Endothelial cell of umbilical vein (primary cell): ENCODE measurements at regions not wholly inside any gene's neighbourhood (a gene's known extent, or its start where the extent isn't known, plus 50 kb on each side); places are given as distances from the start of the nearest gene placed in this dataset.

Experiments used
- BruUV-seq: library from RNA; stranded (reverse); fragments of 400-500 nt; replicated peaks from 2 replicates; lab custom pipeline; 2021; lab: Mats Ljungman, UMichigan
- CTCF ChIA-PET: fragments of 300-600, 350-600 bp; sonication (Branson Sonifier 250); formaldehyde crosslinking; loops from one replicate; lab custom pipeline; 2021; ENCODE audit warnings: antibody characterized with exemption, inconsistent platforms; lab: Charles Lee
- POLR2A ChIA-PET: fragments of 300-600, 350-600 bp; sonication (Branson Sonifier 250); formaldehyde crosslinking; loops from one replicate; lab custom pipeline; 2021; ENCODE audit warnings: antibody characterized with exemption, inconsistent platforms; lab: Charles Lee
- DNase-seq: peaks from one replicate; pipeline ENCODE4 v3.0.0-alpha.2; 2011; ENCODE audit warnings: low read depth, low spot score
- FAIRE-seq: peaks from 2 replicates; lab custom pipeline; 2011; peaks lifted over from hg19 to GRCh38; lab: Jason Lieb, UNC
- H2AFZ ChIP-seq: 2 replicates; pipeline ENCODE4 v1.6.0; 2012; ENCODE audit warnings: low read depth, low read length, control low read depth, inconsistent platforms
- H3K27ac ChIP-seq: 2 replicates; pipeline ENCODE4 v1.5.1; 2011; ENCODE audit warnings: low read depth, mild to moderate bottlenecking, control low read depth, low read length, moderate library complexity; ENCODE audit not compliant: insufficient read depth
- H3K27me3 ChIP-seq, 2 experiments: 2 replicates each; pipeline versions ENCODE4 v1.6.0 to v1.6.1; 2011; ENCODE audit warnings: low read length in 2 of 2, mixed read lengths in 1 of 2; ENCODE audit not compliant: control insufficient read depth in 2 of 2, insufficient read depth in 2 of 2
- H3K36me3 ChIP-seq, 2 experiments: 2 replicates in 1 of 2; 3 replicates in 1 of 2; pipeline ENCODE4 v1.5.1; 2011; ENCODE audit warnings: low read length in 2 of 2, mild to moderate bottlenecking in 1 of 2, moderate library complexity in 1 of 2; ENCODE audit not compliant: control insufficient read depth in 2 of 2, insufficient read depth in 2 of 2; ENCODE audit errors: extremely low read depth in 1 of 2
- H3K4me1 ChIP-seq: 3 replicates; pipeline ENCODE4 v1.5.1; 2011; ENCODE audit warnings: mild to moderate bottlenecking, low read length; ENCODE audit not compliant: control insufficient read depth, insufficient read depth; ENCODE audit errors: extremely low read depth
- H3K4me2 ChIP-seq: 2 replicates; pipeline ENCODE4 v1.6.1; 2011; ENCODE audit warnings: low read length, control low read depth, mixed read lengths; ENCODE audit not compliant: insufficient read depth
- H3K4me3 ChIP-seq, 3 experiments: fragments of 200-600 bp in 1 of 3; sonication (generic), shearing (Covaris generic) in 1 of 3; replicated peaks in 1 of 3; 2 replicates each; pipeline ENCODE4 v1.5.1; 2011 to 2016; ENCODE audit warnings: control low read depth in 3 of 3, low read length in 3 of 3, mild to moderate bottlenecking in 2 of 3, inconsistent platforms in 1 of 3, low read depth in 1 of 3, moderate library complexity in 1 of 3; ENCODE audit not compliant: insufficient read depth in 1 of 3
- H3K79me2 ChIP-seq: 2 replicates; pipeline ENCODE4 v1.6.0; 2012; ENCODE audit warnings: low read length, inconsistent platforms; ENCODE audit not compliant: control insufficient read depth, insufficient read depth
- H3K9ac ChIP-seq: replicated peaks from 2 replicates; pipeline ENCODE3; 2011; ENCODE audit warnings: low read length, control low read depth; ENCODE audit not compliant: insufficient read depth; ENCODE audit errors: extremely low read depth
- H3K9me1 ChIP-seq: replicated peaks from 3 replicates; pipeline ENCODE4 v1.6.0; 2011; ENCODE audit warnings: mild to moderate bottlenecking, low read length; ENCODE audit not compliant: control insufficient read depth, insufficient read depth; ENCODE audit errors: extremely low read depth
- H3K9me3 ChIP-seq: replicated peaks from 2 replicates; pipeline ENCODE4 v1.5.1; 2012; ENCODE audit warnings: low read length, inconsistent platforms; ENCODE audit not compliant: control insufficient read depth, insufficient read depth
- H4K20me1 ChIP-seq: replicated peaks from 2 replicates; pipeline ENCODE3; 2011; ENCODE audit warnings: mild to moderate bottlenecking, low read length; ENCODE audit not compliant: control insufficient read depth, insufficient read depth; ENCODE audit errors: extremely low read depth
- EZH2 ChIP-seq: IDR thresholded peaks from 2 replicates; pipeline ENCODE4 v1.6.1; 2012; ENCODE audit warnings: borderline replicate concordance, low read depth, mild to moderate bottlenecking, moderate library complexity, low read length, inconsistent platforms; ENCODE audit not compliant: severe bottlenecking
- FOS ChIP-seq: IDR thresholded peaks from 2 replicates; pipeline ENCODE4 v1.6.1; 2011; ENCODE audit warnings: mild to moderate bottlenecking, low read length, moderate library complexity, borderline replicate concordance; ENCODE audit not compliant: insufficient read depth
- GATA2 ChIP-seq: IDR thresholded peaks from 2 replicates; pipeline ENCODE4 v1.7.0; 2011; ENCODE audit warnings: low read depth, mild to moderate bottlenecking, moderate library complexity, mixed read lengths, low read length; ENCODE audit not compliant: insufficient read length, insufficient read depth
- JUN ChIP-seq: IDR thresholded peaks from 2 replicates; pipeline ENCODE4 v1.6.1; 2011; ENCODE audit warnings: borderline replicate concordance, low read depth; ENCODE audit not compliant: insufficient read length, insufficient read depth
- MAX ChIP-seq: IDR thresholded peaks from 2 replicates; pipeline ENCODE4 v1.6.1; 2011; ENCODE audit not compliant: insufficient read depth, insufficient read length
- MYC ChIP-seq: IDR thresholded peaks from one replicate; pipeline ENCODE4 v1.6.1; 2011; ENCODE audit warnings: mild to moderate bottlenecking, low read depth, low read length
- POLR2A ChIP-seq: IDR thresholded peaks from 2 replicates; pipeline ENCODE4 v1.6.1; 2012; ENCODE audit warnings: low read depth, mild to moderate bottlenecking, control low read depth, low read length
- POLR2AphosphoS5 ChIP-seq: IDR thresholded peaks from 2 replicates; pipeline ENCODE4 v1.6.1; 2012; ENCODE audit warnings: low read depth, mild to moderate bottlenecking, control low read depth, low read length, moderate library complexity; ENCODE audit not compliant: insufficient read depth
- dilution Hi-C: fragments of 300-500 bp; cut with MboI; formaldehyde crosslinking; loops from one replicate; pipeline ENCODE4 v1.15.0; 2019; ENCODE audit warnings: low sequenced_read_pairs; ENCODE audit not compliant: extremely low pct_ligation_motif_present
- intact Hi-C: fragments of 100-400 bp; cut with micrococcal nuclease; formaldehyde crosslinking; loops from one replicate; pipeline ENCODE4 v1.10.0; 2022
- TF ChIP-seq, protein P1 (sequence below), 2 donors: IDR thresholded peaks; 1 replicate in 1 of 2; 2 replicates in 1 of 2; pipeline ENCODE4 v1.5.1; 2011; ENCODE audit warnings: low read length in 2 of 2, mild to moderate bottlenecking in 2 of 2, moderate library complexity in 2 of 2, control low read depth in 1 of 2, inconsistent platforms in 1 of 2, low read depth in 1 of 2; ENCODE audit not compliant: insufficient read depth in 1 of 2; ENCODE audit errors: extremely low read depth in 1 of 2

DNA sequence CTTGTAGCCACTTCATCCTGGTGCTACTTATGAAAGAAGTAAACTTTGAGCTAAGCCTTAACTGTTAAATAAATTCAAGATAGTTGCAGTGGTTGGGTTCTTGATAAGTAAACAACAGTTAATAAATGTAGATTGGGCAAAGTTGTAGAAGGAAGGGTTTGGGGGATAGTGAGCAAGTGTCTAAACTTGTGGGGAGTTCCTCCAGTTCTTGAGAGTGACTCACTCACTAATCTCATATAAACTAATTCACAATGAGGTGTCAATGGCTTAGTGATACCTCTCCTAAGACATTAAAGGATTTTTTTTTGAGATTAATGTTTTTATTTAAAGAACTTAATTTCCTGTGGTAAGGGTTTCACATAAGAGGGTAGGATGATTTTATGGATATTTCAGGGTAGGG lies 507.4 kb downstream of the BMP2 start:
- no peaks in the 10 kb centered on the region for H4K20me1 ChIP-seq
- BruUV-seq, result no TSS peak
- POLR2A ChIA-PET, result no interaction called here
- no peak overlapping the region for H3K4me2 ChIP-seq
- H2AFZ ChIP-seq, result no peak overlapping the region
- intact Hi-C loops (no loop called here), dilution Hi-C loops (no loop called here)
- no peaks in the 10 kb centered on the region for H3K27me3 ChIP-seq
- H3K4me1 ChIP-seq, result no peaks in the 10 kb centered on the region
- no peak overlapping the region for H3K9ac ChIP-seq
- no peak for DNase-seq
- CTCF ChIA-PET, result interaction anchor here (1.0 to 3.5 kb wide), 5 partner anchors 8 to 25 kb away, joined by 3 to 27 read pairs (median 4); no protein-coding TSS in a partner anchor
- no peak overlapping the region for H3K27ac ChIP-seq
- H3K9me1 ChIP-seq, result no peaks in the 10 kb centered on the region
- H3K36me3 ChIP-seq, result no peaks in the 10 kb centered on the region
- H3K4me3 ChIP-seq, result no peak overlapping the region
- no peak for TF ChIP-seq JUN
- TF ChIP-seq POLR2AphosphoS5, result no peak
- TF ChIP-seq MAX, result no peak
- TF ChIP-seq, protein P1, sequence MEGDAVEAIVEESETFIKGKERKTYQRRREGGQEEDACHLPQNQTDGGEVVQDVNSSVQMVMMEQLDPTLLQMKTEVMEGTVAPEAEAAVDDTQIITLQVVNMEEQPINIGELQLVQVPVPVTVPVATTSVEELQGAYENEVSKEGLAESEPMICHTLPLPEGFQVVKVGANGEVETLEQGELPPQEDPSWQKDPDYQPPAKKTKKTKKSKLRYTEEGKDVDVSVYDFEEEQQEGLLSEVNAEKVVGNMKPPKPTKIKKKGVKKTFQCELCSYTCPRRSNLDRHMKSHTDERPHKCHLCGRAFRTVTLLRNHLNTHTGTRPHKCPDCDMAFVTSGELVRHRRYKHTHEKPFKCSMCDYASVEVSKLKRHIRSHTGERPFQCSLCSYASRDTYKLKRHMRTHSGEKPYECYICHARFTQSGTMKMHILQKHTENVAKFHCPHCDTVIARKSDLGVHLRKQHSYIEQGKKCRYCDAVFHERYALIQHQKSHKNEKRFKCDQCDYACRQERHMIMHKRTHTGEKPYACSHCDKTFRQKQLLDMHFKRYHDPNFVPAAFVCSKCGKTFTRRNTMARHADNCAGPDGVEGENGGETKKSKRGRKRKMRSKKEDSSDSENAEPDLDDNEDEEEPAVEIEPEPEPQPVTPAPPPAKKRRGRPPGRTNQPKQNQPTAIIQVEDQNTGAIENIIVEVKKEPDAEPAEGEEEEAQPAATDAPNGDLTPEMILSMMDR (IDR thresholded peaks at IDR 0.05; ENCODE audit: extremely low read depth in 1 of 2, insufficient read depth in 1 of 2, low read depth in 1 of 2, low read length in 2 of 2), result no peak
- H3K9me3 ChIP-seq, result no peaks in the 10 kb centered on the region
- no peak for FAIRE-seq
- H3K79me2 ChIP-seq, result no peaks in the 10 kb centered on the region

- intact Hi-C loops (no loop called here), dilution Hi-C loops (no loop called here)
- Histone ChIP-seq H3K79me2 (no peaks in the 10 kb centered on the region), H4K20me1 (no peaks in the 10 kb centered on the region), H3K4me1 (no peaks in the 10 kb centered on the region), H3K9me3 (no peaks in the 10 kb centered on the region), H3K27ac (no peak overlapping the region), H3K9ac (no peak overlapping the region), H3K27me3 (no peaks in the 10 kb centered on the region), H3K4me3 (no peak overlapping the region), H3K9me1 (no peaks in the 10 kb centered on the region), H2AFZ (no peak overlapping the region), H3K4me2 (no peak overlapping the region), H3K36me3 (no peaks in the 10 kb centered on the region)
- FAIRE-seq (no peak), DNase-seq (no peak)
- POLR2A ChIA-PET, result no interaction called here
- no TSS peak for BruUV-seq
- CTCF ChIA-PET, result interaction anchor here (1.0 to 3.5 kb wide), 5 partner anchors 7 to 26 kb away, joined by 3 to 27 read pairs (median 4); no protein-coding TSS in a partner anchor
- TF ChIP-seq JUN (no peak), POLR2AphosphoS5 (no peak), MAX (no peak), FOS (no peak), MYC (no peak), POLR2A (no peak), GATA2 (no peak), EZH2 (no peak)
- TF ChIP-seq, protein P1 (IDR thresholded peaks at IDR 0.05; ENCODE audit: extremely low read depth in 1 of 2, insufficient read depth in 1 of 2, low read depth in 1 of 2, low read length in 2 of 2), result no peak
Observed at GRCh38 chr20:7275645-7276237, 508.3 kb downstream of the BMP2 start.
